Mammary epithelial cell (primary cell): ENCODE measurements at regions not wholly inside any gene's neighbourhood (a gene's known extent, or its start where the extent isn't known, plus 50 kb on each side); places are given as distances from the start of the nearest gene placed in this dataset.

ENCODE experiments used
- CTCF ChIP-seq, 2 donors: IDR thresholded peaks in 1 of 2; conservative IDR thresholded peaks in 1 of 2; 2 replicates each; pipeline ENCODE4 v1.5.1; 2011 to 2012; ENCODE audit warnings: inconsistent platforms in 2 of 2, low read length in 2 of 2, mild to moderate bottlenecking in 2 of 2, control low read depth in 1 of 2, low read depth in 1 of 2; ENCODE audit not compliant: insufficient read depth in 1 of 2; ENCODE audit errors: extremely low read depth in 1 of 2
- EZH2 ChIP-seq: IDR thresholded peaks from 2 replicates; pipeline ENCODE4 v1.6.1; 2012; ENCODE audit warnings: low read length, inconsistent platforms, borderline replicate concordance

DNA sequence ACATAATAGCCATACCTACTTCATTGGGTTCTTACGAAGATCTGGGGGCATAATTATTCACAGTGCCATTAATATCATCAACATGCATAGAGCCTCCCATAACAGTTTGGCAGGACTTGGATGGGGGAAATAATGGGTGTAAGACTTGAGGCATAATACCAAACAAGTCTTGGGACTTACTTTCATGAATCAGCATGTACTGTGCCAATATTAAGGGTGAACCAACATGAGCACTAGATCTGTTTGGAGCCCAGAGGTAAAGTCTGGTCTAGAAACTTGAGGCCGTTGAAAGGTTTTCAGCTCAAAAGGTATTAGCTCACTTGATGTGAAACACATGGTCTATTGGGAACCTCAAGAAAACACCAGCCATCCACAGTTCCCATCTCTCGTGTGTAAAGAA lies 56.7 kb upstream of the ZC3H11B start:
- no peak for TF ChIP-seq EZH2
- TF ChIP-seq CTCF (conservative IDR thresholded peaks at IDR 0.05 in 1 of 2, IDR thresholded peaks at IDR 0.05 in 1 of 2; ENCODE audit: extremely low read depth in 1 of 2, insufficient read depth in 1 of 2, low read depth in 1 of 2, low read length in 2 of 2): no peak
